GM19467 (cell line): ENCODE measurements at regions not wholly inside any gene's neighbourhood (a gene's known extent, or its start where the extent isn't known, plus 50 kb on each side); places are given as distances from the start of the nearest gene placed in this dataset.

Experiments used
- ATAC-seq: cut with Tn5 transposase; IDR thresholded peaks from one replicate; pipeline ENCODE4 v1.9.1; 2021; ENCODE audit warnings: mild to moderate bottlenecking, moderate library complexity; ENCODE audit not compliant: unreplicated experiment

GRCh38 chr3:152051501-152052404, 178.3 kb downstream of the SUCNR1 start:
- no peak for ATAC-seq

- no peak for ATAC-seq
Observed at GRCh38 chr3:152053866-152054265, 180.4 kb downstream of the SUCNR1 start.

GRCh38 chr3:152054315-152054714, 180.9 kb downstream of the SUCNR1 start:
- ATAC-seq = no peak

GRCh38 chr3:152056073-152056472, 182.6 kb downstream of the SUCNR1 start:
- ATAC-seq = no peak

GRCh38 chr3:152056481-152056880, 183.0 kb downstream of the SUCNR1 start:
- no peak for ATAC-seq

GRCh38 chr3:152056987-152057386, 183.5 kb downstream of the SUCNR1 start:
- ATAC-seq = no peak

GRCh38 chr3:152058856-152059255, 185.4 kb downstream of the SUCNR1 start:
- ATAC-seq = no peak

- no peak for ATAC-seq
Observed at GRCh38 chr3:152060701-152061100, 187.3 kb downstream of the SUCNR1 start.

GRCh38 chr3:152061296-152061695, 187.9 kb downstream of the SUCNR1 start:
- ATAC-seq = no peak

GRCh38 chr3:152069871-152070270, 196.4 kb downstream of the SUCNR1 start:
- ATAC-seq = no peak

- no peak for ATAC-seq
Observed at GRCh38 chr3:152071315-152071714, 197.4 kb upstream of the MBNL1 start.

GRCh38 chr3:152071924-152072323, 196.8 kb upstream of the MBNL1 start:
- no peak for ATAC-seq

GRCh38 chr3:152073267-152073666, 195.5 kb upstream of the MBNL1 start:
- no peak for ATAC-seq

GRCh38 chr3:152076148-152076547, 192.6 kb upstream of the MBNL1 start:
- no peak for ATAC-seq

GRCh38 chr3:152079980-152080379, 188.7 kb upstream of the MBNL1 start:
- no peak for ATAC-seq

GRCh38 chr3:152083135-152083534, 185.6 kb upstream of the MBNL1 start:
- no peak for ATAC-seq

- no peak for ATAC-seq
Observed at GRCh38 chr3:152084441-152085158, 184.1 kb upstream of the MBNL1 start.

- no peak for ATAC-seq
Observed at GRCh38 chr3:152087153-152087552, 181.6 kb upstream of the MBNL1 start.

GRCh38 chr3:152089528-152089927, 179.2 kb upstream of the MBNL1 start:
- ATAC-seq = no peak

GRCh38 chr3:152091725-152092124, 177.0 kb upstream of the MBNL1 start:
- ATAC-seq = no peak

GRCh38 chr3:152093901-152094300, 174.8 kb upstream of the MBNL1 start:
- ATAC-seq = no peak

- ATAC-seq = no peak
Observed at GRCh38 chr3:152094406-152094805, 174.3 kb upstream of the MBNL1 start.
